GM18858 (cell line): ENCODE measurements at regions not wholly inside any gene's neighbourhood (a gene's known extent, or its start where the extent isn't known, plus 50 kb on each side); places are given as distances from the start of the nearest gene placed in this dataset.
"Not testable (repeated sequence)": the region's sequence is repeated elsewhere in the genome, so short reads cannot be mapped to it uniquely, and the experiment has no call there.

Experiments
- ATAC-seq: cut with Tn5 transposase; IDR thresholded peaks from one replicate; pipeline ENCODE4 v1.9.1; 2021; ENCODE audit not compliant: unreplicated experiment

DNA sequence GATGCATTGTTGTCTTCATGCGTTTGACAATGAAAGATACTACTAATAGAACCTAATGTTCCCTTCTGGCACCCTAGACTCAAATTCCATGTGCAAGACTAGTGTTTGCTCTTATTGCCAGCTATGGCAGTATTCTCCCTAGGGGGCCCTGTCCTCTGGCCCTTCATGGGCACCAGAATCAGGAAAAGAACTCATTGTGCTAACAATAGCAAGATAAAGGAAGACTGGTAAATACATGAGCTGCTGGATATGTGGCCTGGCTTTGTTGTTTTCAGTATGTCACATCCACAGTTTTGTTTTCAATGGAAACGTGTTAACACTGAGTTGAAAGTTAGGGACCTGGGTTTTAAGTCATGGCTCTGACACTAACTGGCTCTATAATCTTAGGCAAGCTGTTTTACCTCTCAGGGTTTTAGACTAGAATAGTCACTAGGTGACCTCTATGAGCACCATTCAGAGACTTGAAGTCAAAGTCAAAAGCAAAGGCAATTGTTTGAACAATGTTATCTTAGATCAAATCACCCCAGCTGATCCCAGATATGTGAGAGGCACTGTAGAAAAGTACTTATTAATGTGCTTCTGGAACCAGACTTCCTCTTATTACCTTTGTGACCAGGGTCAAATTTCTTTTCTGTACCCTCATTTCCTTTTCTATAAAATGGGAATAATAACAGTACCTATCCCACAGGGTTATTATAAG is 253.7 kb upstream of the DIAPH2 start:
- ATAC-seq: no peak

DNA sequence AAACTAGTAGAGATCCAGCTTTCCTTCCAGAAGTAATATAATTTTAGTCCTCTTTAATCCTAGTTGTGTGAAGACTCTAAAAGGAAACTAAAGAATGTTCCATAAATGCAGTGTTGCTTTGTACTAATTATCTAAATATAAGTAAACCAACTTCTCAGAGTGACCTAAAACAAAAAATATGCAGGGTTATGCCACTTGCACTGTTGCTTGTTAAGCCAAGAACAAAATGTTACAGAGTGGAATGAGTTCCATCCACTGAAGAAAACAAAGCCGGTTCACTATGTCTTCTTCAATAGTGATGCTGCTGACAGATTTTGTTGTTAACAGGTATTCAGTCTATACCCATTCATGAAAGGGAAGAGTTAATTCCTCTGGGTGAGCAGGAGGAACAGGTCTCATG is 252.0 kb upstream of the DIAPH2 start:
- ATAC-seq: no peak

DNA sequence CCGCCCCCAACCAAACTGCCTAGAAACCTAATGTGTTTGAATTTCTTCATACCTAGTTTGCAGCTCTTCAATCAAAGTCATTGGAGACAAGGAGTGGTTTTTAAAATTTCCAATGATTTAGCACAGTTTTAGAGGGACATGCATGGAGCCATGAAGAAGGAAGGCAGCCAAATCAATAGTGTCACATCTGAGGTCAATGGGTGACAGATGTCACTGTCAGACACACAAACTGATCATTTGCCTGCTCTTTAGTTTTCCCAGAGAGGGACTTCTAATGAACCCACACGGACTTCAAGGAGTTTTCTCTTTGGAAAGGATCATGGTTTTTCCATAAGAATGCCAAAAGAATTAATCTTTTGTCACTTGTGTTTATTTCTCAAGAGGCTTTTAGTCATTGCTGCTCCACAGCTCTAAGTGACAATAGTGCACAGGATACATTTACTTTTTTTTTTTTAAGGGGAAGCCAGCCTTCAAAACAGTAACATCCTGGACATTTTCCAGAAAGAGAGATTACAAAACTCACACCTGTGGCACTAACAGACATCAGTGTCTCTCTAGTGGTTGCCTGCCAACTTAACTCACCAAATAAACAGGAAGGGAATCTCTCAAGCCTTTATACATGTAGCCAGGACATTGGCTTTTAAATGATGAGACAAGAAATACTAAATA is 251.1 kb upstream of the DIAPH2 start:
- no peak for ATAC-seq

DNA sequence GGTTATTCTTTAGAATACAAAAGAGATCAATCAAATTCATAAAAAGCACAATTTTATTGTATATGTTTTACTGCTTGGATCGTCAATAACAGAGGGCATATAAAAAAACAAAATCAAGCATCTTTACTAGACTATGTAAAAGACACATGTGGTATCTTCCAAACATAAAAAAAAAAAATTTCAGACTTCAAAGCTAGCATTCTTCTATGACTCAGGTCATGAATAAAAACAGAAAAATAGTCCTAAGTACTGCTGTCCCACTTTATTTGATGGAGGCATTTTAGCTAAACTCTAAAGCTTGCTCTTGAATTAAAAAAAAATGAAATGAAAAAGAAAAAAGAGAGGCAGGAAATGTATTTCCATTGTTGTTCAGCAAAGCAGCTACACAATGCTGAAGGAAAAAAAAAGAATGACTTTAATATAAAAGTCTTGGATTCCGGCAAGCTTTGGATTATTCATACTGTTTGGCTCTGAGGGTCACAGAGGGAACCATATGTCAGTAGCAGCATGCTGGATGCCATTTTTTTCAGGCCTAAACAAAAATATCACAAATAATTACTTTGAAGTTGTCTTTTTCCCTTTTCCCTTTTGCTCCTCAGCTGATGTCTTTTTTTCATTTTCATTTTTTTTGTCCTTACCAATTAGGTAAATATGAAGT is 249.1 kb upstream of the DIAPH2 start:
- ATAC-seq: no peak

DNA sequence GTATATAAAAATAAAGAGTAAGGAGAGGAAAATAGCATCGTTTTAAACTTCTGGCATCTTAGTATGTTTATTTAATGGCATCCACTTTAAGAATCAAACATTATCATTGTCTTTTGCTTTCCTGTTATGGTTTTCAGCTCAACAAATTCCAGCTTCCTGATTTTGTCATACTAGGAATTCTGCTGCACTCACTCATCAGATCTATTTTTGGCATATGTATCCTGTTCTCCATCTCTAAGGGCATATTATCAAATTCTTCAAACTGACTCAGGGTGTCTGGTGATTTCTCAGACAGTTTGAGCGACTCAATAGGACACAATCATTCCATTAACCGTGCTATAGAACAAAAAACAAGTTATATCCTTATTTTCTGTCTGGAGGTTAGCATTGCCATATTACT is 248.5 kb upstream of the DIAPH2 start:
- no peak for ATAC-seq

DNA sequence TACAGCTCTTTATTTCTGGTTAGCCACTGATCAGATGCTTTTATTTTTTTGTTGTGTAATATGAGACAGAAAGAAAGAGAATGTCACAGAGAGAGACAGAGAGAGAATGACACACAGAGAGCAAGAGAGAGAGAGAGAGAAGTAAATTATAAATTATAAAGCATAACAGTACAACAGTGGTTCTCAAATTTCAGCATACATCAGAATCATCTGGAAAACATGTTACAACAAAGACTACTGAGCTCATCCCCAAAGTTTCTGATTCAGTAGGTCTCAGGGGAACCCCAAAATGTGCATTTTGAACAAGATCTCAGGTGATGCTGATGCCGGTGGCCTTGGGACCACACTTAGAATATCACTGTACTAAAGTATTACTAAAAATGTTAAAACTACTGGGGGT is 245.8 kb upstream of the DIAPH2 start:
- ATAC-seq: no peak

GRCh38 chrX:96440941-96441340 is 243.7 kb upstream of the DIAPH2 start:
- ATAC-seq: no peak

GRCh38 chrX:96445531-96446065 is 239.0 kb upstream of the DIAPH2 start:
- ATAC-seq: no peak

- ATAC-seq: no peak
These were observed 238.1 kb upstream of the DIAPH2 start for GRCh38 chrX:96446524-96446923.

DNA sequence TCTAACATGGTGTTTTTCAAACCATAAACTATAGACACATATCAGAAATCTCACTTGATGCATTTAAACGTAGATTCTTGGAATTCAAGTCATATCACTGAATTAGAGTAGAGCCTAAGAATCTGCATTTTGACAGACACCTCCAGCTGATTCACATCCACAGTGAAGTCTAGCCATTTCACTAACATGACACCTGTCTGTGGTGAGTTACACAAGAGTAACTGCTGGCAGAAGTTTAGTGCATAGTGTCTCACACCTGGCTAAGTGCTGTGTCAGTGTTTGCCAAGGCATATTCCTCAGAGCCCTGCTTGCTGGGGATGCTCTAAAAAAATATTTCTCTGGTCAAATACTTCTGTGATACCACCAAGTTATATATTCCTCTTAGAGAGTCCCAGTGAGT is 237.5 kb upstream of the DIAPH2 start:
- ATAC-seq: no peak

GRCh38 chrX:96449191-96449590 is 235.5 kb upstream of the DIAPH2 start:
- ATAC-seq: no peak

- no peak for ATAC-seq
These were observed 234.7 kb upstream of the DIAPH2 start for GRCh38 chrX:96449896-96450295.

GRCh38 chrX:96453139-96453538 is 231.5 kb upstream of the DIAPH2 start:
- ATAC-seq: peak; percentile 93

- ATAC-seq: peak; percentile 44
These were observed 229.6 kb upstream of the DIAPH2 start for GRCh38 chrX:96455078-96455477.

DNA sequence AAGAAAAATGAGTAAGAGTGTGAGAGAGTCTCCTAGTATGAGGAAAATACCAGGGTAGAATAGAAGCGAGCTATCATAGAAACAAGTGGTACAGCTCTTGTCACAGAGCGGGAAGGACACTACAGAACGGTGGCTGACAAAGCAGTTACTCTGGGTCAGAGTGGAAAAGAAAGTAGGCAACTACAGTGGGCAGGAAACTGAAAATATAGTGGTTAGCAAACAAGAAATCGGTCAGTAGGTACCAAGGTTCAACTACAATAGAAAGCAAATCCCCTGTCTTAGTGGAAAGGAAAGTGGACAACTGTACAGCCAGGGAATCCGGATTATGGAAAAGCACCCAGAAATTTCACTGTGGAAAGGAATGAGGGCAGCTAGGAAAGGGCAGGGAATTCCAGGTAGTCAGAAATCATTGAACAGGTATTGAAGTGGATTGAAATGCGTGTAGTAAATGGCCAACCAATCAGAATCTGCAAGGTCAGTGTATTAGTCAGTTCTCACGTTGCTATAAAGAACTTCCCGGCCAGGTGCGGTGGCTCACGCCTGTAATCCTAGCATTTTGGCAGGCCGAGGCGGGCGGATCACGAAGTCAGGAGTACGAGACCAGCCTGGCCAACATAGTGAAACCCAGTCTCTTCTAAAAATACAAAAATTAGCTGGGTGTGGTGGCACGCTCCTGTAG is 219.6 kb upstream of the DIAPH2 start:
- no peak for ATAC-seq

DNA sequence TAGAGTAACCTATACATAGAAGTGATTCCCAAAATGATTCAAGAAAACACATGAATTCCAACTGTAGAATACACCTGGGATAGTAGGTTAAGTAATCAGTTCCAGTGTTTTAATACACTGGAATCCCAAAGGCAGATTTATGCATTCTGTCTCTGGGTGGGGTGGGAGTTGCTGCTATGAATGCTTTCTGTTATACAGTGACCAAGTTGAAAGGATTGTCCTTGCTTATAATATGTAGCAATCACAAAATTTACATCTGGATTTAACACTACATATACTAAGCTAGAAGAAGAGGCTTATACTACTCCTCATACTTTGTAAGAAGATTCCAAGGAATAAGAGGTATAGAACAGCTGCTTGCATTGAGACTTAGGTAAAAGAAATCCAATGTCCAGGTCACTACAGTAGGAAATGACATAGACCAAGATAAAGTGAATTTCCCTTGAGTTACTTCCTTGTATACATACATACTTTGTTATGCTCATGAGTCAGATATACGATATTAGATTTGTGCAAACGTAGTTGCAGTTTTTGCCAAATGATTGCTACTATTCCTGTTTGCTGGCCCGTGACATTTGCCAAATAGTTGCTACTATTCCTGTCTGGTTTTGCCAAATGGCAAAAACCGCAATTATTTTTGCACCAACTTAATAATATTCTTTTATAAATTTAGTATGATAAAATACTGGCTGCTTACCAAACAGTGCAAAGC is 210.5 kb upstream of the DIAPH2 start:
- ATAC-seq: no peak

- no peak for ATAC-seq
These were observed 209.9 kb upstream of the DIAPH2 start for GRCh38 chrX:96474741-96475125.

- ATAC-seq: no peak
These were observed 204.6 kb upstream of the DIAPH2 start for GRCh38 chrX:96480081-96480480.

DNA sequence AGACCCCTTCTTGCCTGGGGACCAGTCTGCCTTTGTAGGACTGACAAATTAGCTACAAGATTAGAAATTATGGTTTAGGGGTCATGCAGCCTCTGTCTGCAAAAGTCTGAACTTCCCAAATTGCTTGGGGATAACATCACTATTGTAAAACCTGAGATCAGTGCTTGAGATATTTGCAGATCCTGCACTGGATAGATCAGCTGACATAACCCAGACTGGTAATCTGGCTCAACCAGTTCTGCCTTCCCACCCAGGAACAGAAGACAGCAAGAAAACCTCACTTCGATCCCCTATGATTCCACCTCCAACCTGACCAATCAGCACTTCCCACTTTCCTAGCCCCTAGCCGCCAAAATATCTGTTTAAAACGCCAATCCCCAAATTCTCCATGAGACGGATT is 202.8 kb upstream of the DIAPH2 start:
- ATAC-seq: no peak

DNA sequence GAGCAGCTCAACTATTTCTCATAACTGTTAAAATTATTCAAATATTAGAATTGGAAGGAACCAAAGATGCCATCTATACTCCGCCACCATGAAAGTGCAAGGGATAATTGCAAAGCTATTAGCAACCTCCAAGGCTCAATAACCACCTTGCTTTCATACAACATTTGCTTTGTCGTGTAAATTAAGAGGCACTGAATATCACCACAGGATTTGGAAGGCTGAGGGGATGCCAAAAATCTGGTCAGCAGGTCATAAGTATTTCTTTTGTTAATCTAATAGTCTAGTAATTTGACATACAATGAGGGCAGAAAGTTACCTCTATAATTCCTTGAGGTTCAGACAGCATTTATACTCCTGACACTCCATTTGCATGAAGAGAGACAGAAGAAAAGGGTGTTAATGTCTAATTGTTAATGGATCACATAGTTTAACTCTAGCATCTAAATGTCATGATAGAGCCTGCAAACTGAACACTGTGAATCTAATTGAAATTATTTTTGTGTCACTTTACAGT is 200.9 kb upstream of the DIAPH2 start:
- ATAC-seq: no peak

GRCh38 chrX:96486687-96487086 is 198.0 kb upstream of the DIAPH2 start:
- ATAC-seq: not testable (repeated sequence)
